OCI-LY7 (cell line): ENCODE measurements at regions not wholly inside any gene's neighbourhood (a gene's known extent, or its start where the extent isn't known, plus 50 kb on each side); places are given as distances from the start of the nearest gene placed in this dataset.

Experiments
- BruUV-seq: library from RNA; stranded (reverse); fragments of 400-500 nt; replicated peaks from 2 replicates; lab custom pipeline; 2021; lab: Mats Ljungman, UMichigan
- CTCF ChIA-PET: fragments of 300-600 bp; sonication (Branson Sonifier 250); formaldehyde crosslinking; loops from one replicate; lab custom pipeline; 2022; ENCODE audit warnings: antibody characterized with exemption; ENCODE audit not compliant: unreplicated experiment; lab: Charles Lee
- POLR2A ChIA-PET: fragments of 300-600 bp; sonication (Branson Sonifier 250); formaldehyde crosslinking; loops from one replicate; lab custom pipeline; 2022; ENCODE audit warnings: antibody characterized with exemption; lab: Charles Lee
- DNase-seq: peaks from one replicate; pipeline ENCODE4 v3.0.0-alpha.2; 2015; ENCODE audit warnings: low spot score
- H2AFZ ChIP-seq: fragments of 200-600 bp; sonication (generic), shearing (Covaris generic); 2 replicates; pipeline ENCODE4 v1.6.1; 2014; ENCODE audit warnings: mild to moderate bottlenecking, antibody characterized with exemption, low read length, moderate library complexity
- H3K27ac ChIP-seq: fragments of 200-600 bp; sonication (generic); 2 replicates; pipeline ENCODE4 v1.5.1; 2014; ENCODE audit warnings: mixed run types, low read depth, mild to moderate bottlenecking, moderate library complexity, low read length, inconsistent platforms; ENCODE audit not compliant: poor library complexity, severe bottlenecking
- H3K36me3 ChIP-seq: fragments of 200-600 bp; sonication (generic); 2 replicates; pipeline ENCODE4 v1.6.1; 2014; ENCODE audit warnings: mild to moderate bottlenecking, antibody characterized with exemption, low read length, moderate library complexity, mixed read lengths; ENCODE audit not compliant: insufficient read depth
- H3K4me1 ChIP-seq: fragments of 200-600 bp; sonication (generic); 2 replicates; pipeline ENCODE4 v1.5.1; 2014; ENCODE audit warnings: mild to moderate bottlenecking, low read length; ENCODE audit not compliant: insufficient read depth, poor library complexity, severe bottlenecking
- H3K4me2 ChIP-seq: fragments of 200-600 bp; sonication (generic); 2 replicates; pipeline ENCODE4 v1.6.1; 2014; ENCODE audit warnings: mild to moderate bottlenecking, low read length
- H3K4me3 ChIP-seq: fragments of 200-600 bp; sonication (generic); 2 replicates; pipeline ENCODE4 v1.5.1; 2014; ENCODE audit warnings: mild to moderate bottlenecking, low read depth, low read length; ENCODE audit not compliant: poor library complexity, severe bottlenecking
- H3K79me2 ChIP-seq: fragments of 200-600 bp; sonication (generic); 2 replicates; pipeline ENCODE4 v1.6.1; 2016; ENCODE audit warnings: low read depth, mild to moderate bottlenecking, low read length, moderate library complexity, mixed read lengths; ENCODE audit not compliant: insufficient read depth
- H3K9me2 ChIP-seq: fragments of 200-600 bp; sonication (generic); 2 replicates; pipeline ENCODE4 v1.6.1; 2016; ENCODE audit warnings: mild to moderate bottlenecking, low read length, mixed read lengths; ENCODE audit not compliant: insufficient read depth
- H3K9me3 ChIP-seq: fragments of 200-600 bp; sonication (generic); 2 replicates; pipeline ENCODE4 v1.6.1; 2014; ENCODE audit warnings: mild to moderate bottlenecking, mixed run types, low read length, mixed read lengths
- H4K20me1 ChIP-seq: fragments of 200-600 bp; sonication (generic); 2 replicates; pipeline ENCODE4 v1.6.1; 2014; ENCODE audit warnings: mild to moderate bottlenecking, antibody characterized with exemption, low read length, moderate library complexity, mixed read lengths; ENCODE audit not compliant: insufficient read depth
- CTCF ChIP-seq: fragments of 200-600 bp; sonication (generic); conservative IDR thresholded peaks from 2 replicates; pipeline ENCODE4 v1.5.1; 2014; ENCODE audit warnings: mild to moderate bottlenecking, antibody characterized with exemption, low read length, moderate library complexity, mixed read lengths
- EZH2phosphoT487 ChIP-seq: fragments of 200-600 bp; sonication (generic); IDR thresholded peaks from 2 replicates; pipeline ENCODE4 v1.6.1; 2018; ENCODE audit warnings: low read depth, borderline replicate concordance, mild to moderate bottlenecking, mixed run types, antibody characterized with exemption, low read length, moderate library complexity, mixed read lengths
- intact Hi-C: fragments of 100-400 bp; cut with micrococcal nuclease; formaldehyde crosslinking; loops from one replicate; pipeline ENCODE4 v1.10.0; 2022; ENCODE audit not compliant: unreplicated experiment

GRCh38 chr7:41858201-41858600 lies 155.3 kb upstream of the INHBA start:
- no peaks in the 10 kb centered on the region for H3K79me2 ChIP-seq
- DNase-seq, result no peak
- no peaks in the 10 kb centered on the region for H3K9me2 ChIP-seq
- POLR2A ChIA-PET, result no interaction called here
- H3K4me3 ChIP-seq, result no peak overlapping the region
- no peak overlapping the region for H2AFZ ChIP-seq
- no peak overlapping the region for H3K27ac ChIP-seq
- H3K4me1 ChIP-seq, result no peaks in the 10 kb centered on the region
- TF ChIP-seq EZH2phosphoT487, result no peak
- no peak for TF ChIP-seq CTCF
- CTCF ChIA-PET, result no interaction called here
- no TSS peak for BruUV-seq
- no peaks in the 10 kb centered on the region for H3K9me3 ChIP-seq
- no peaks in the 10 kb centered on the region for H3K36me3 ChIP-seq
- H3K4me2 ChIP-seq, result no peak overlapping the region
- H4K20me1 ChIP-seq, result no peaks in the 10 kb centered on the region
- intact Hi-C loops, result no loop called here

DNA sequence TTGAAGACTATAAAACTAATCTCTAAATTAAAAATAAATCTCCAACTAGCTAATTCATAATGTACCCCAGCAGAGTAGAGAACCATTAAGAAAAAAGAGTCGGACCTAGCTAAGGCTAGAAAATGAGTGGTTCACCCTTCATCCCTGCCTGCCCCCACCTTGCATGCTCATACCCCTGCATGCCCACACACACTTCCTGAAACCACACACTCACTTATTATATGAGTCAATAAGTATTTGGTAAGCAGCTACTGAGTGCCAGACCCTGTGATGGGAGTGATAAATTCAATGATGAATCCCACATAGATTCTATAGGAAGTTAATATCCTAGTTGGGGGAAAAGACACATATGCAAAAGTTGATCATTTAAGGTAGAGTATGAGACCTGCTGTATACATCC lies 152.9 kb upstream of the INHBA start:
- no peak for DNase-seq
- CTCF ChIA-PET, result no interaction called here
- H3K79me2 ChIP-seq, result no peaks in the 10 kb centered on the region
- no peak overlapping the region for H3K4me3 ChIP-seq
- no peaks in the 10 kb centered on the region for H3K9me2 ChIP-seq
- H3K27ac ChIP-seq, result no peak overlapping the region
- POLR2A ChIA-PET, result interaction anchor here (0.6 kb wide), 1 partner anchor 1284 kb away, joined by 4 read pairs; no protein-coding TSS in a partner anchor
- no peaks in the 10 kb centered on the region for H3K9me3 ChIP-seq
- no peak overlapping the region for H3K4me2 ChIP-seq
- BruUV-seq, result no TSS peak
- intact Hi-C loops, result no loop called here
- H4K20me1 ChIP-seq, result no peaks in the 10 kb centered on the region
- H3K36me3 ChIP-seq, result no peaks in the 10 kb centered on the region
- no peaks in the 10 kb centered on the region for H3K4me1 ChIP-seq
- H2AFZ ChIP-seq, result no peak overlapping the region
- TF ChIP-seq EZH2phosphoT487 (no peak), CTCF (no peak)

GRCh38 chr7:41847606-41848005 lies 144.7 kb upstream of the INHBA start:
- no peak for DNase-seq
- H4K20me1 ChIP-seq, result no peaks in the 10 kb centered on the region
- H3K36me3 ChIP-seq, result no peaks in the 10 kb centered on the region
- H3K27ac ChIP-seq, result no peak overlapping the region
- POLR2A ChIA-PET, result no interaction called here
- no peak overlapping the region for H2AFZ ChIP-seq
- H3K4me3 ChIP-seq, result no peak overlapping the region
- no peaks in the 10 kb centered on the region for H3K79me2 ChIP-seq
- H3K9me3 ChIP-seq, result no peaks in the 10 kb centered on the region
- TF ChIP-seq CTCF (no peak), EZH2phosphoT487 (no peak)
- CTCF ChIA-PET, result no interaction called here
- BruUV-seq, result no TSS peak
- no peaks in the 10 kb centered on the region for H3K9me2 ChIP-seq
- intact Hi-C loops, result no loop called here
- H3K4me1 ChIP-seq, result no peaks in the 10 kb centered on the region
- H3K4me2 ChIP-seq, result no peak overlapping the region
